ENCODE measurements at regions not wholly inside any gene's neighbourhood (a gene's known extent, or its start where the extent isn't known, plus 50 kb on each side); places are given as distances from the start of the nearest gene placed in this dataset.
A peak's percentile ranks its signal among the peaks of the same experiment; 100 is the strongest.

DNA sequence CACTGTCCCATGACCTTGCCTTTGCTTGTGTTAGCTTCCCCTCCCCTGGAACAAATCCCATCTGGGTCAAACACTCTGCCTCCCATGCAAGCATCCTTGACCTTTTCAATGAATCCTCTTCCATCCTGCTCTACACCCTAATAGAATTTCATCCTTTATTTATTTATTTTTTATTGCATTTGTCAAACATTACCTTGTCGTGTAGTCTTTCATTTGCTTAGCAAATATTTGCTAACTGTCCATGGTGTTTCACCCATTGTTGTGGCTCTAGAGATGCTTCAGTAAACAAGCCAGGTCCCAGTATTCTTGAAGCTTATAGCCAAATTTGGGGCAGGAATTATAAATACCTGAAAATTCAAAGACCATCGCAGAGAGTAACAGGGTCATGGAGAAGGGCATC lies 51.0 kb upstream of the MRTFB start (continued):
- TF ChIP-seq ZNF878 (CRISPR knock-in tag; IDR thresholded peaks at IDR 0.05) (peak; percentile 20; the same call in 1 of the 2 replicates), MAF1 (CRISPR knock-in tag; IDR thresholded peaks at IDR 0.05; ENCODE audit: borderline replicate concordance) (no peak), NR2F2 (IDR thresholded peaks at IDR 0.05; ENCODE audit: borderline replicate concordance, low read depth) (peak; percentile 36; the same call in 1 of the 2 replicates), TARDBP (CRISPR knock-in tag; IDR thresholded peaks at IDR 0.05) (no peak), IKZF4 (CRISPR knock-in tag; IDR thresholded peaks at IDR 0.05; ENCODE audit: borderline replicate concordance, low read depth, not compliant biosample characterization) (no peak), SOX5 (CRISPR knock-in tag; IDR thresholded peaks at IDR 0.05; ENCODE audit: borderline replicate concordance) (peak; percentile 97), ZNF564 (CRISPR knock-in tag; IDR thresholded peaks at IDR 0.05) (no peak), SOX6 (IDR thresholded peaks at IDR 0.05) (no peak), SOX6 (CRISPR knock-in tag; IDR thresholded peaks at IDR 0.05) (peak; percentile 98), ZNF343 (CRISPR knock-in tag; IDR thresholded peaks at IDR 0.05) (no peak), ZNF652 (CRISPR knock-in tag; IDR thresholded peaks at IDR 0.05; ENCODE audit: borderline replicate concordance, low read depth) (no peak), TCF7 (IDR thresholded peaks at IDR 0.05; ENCODE audit: low read depth) (0 out of 2 replicates have a peak, but pooled peaks have one; percentile 22), NCOA2 (CRISPR knock-in tag; IDR thresholded peaks at IDR 0.05) (peak; percentile 59; the same call in 1 of the 2 replicates), GATAD2A (CRISPR knock-in tag; IDR thresholded peaks at IDR 0.05) (peak; percentile 80), CEBPG (CRISPR knock-in tag; IDR thresholded peaks at IDR 0.05) (no peak), SIX4 (CRISPR knock-in tag; IDR thresholded peaks at IDR 0.05) (peak; percentile 69)
- TF ChIP-seq, protein P1, sequence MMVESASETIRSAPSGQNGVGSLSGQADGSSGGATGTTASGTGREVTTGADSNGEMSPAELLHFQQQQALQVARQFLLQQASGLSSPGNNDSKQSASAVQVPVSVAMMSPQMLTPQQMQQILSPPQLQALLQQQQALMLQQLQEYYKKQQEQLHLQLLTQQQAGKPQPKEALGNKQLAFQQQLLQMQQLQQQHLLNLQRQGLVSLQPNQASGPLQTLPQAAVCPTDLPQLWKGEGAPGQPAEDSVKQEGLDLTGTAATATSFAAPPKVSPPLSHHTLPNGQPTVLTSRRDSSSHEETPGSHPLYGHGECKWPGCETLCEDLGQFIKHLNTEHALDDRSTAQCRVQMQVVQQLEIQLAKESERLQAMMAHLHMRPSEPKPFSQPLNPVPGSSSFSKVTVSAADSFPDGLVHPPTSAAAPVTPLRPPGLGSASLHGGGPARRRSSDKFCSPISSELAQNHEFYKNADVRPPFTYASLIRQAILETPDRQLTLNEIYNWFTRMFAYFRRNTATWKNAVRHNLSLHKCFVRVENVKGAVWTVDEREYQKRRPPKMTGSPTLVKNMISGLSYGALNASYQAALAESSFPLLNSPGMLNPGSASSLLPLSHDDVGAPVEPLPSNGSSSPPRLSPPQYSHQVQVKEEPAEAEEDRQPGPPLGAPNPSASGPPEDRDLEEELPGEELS (CRISPR knock-in tag; IDR thresholded peaks at IDR 0.05), result 0 out of 2 replicates have a peak, but pooled peaks have one; percentile 51
- TF ChIP-seq, protein P2, sequence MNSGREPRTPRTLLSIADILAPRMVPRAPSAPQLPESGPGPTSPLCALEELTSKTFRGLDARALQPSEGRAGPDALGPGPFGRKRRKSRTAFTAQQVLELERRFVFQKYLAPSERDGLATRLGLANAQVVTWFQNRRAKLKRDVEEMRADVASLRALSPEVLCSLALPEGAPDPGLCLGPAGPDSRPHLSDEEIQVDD (CRISPR knock-in tag; IDR thresholded peaks at IDR 0.05; ENCODE audit: borderline replicate concordance), result no peak
- TF ChIP-seq, protein P3, sequence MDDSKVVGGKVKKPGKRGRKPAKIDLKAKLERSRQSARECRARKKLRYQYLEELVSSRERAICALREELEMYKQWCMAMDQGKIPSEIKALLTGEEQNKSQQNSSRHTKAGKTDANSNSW (CRISPR knock-in tag; IDR thresholded peaks at IDR 0.05; ENCODE audit: borderline replicate concordance), result no peak
- TF ChIP-seq, protein P4, sequence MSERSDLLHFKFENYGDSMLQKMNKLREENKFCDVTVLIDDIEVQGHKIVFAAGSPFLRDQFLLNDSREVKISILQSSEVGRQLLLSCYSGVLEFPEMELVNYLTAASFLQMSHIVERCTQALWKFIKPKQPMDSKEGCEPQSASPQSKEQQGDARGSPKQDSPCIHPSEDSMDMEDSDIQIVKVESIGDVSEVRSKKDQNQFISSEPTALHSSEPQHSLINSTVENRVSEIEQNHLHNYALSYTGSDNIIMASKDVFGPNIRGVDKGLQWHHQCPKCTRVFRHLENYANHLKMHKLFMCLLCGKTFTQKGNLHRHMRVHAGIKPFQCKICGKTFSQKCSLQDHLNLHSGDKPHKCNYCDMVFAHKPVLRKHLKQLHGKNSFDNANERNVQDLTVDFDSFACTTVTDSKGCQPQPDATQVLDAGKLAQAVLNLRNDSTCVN (CRISPR knock-in tag; IDR thresholded peaks at IDR 0.05; ENCODE audit: borderline replicate concordance), result peak; percentile 78; the same call in 1 of the 2 replicates
- TF ChIP-seq, protein P5, sequence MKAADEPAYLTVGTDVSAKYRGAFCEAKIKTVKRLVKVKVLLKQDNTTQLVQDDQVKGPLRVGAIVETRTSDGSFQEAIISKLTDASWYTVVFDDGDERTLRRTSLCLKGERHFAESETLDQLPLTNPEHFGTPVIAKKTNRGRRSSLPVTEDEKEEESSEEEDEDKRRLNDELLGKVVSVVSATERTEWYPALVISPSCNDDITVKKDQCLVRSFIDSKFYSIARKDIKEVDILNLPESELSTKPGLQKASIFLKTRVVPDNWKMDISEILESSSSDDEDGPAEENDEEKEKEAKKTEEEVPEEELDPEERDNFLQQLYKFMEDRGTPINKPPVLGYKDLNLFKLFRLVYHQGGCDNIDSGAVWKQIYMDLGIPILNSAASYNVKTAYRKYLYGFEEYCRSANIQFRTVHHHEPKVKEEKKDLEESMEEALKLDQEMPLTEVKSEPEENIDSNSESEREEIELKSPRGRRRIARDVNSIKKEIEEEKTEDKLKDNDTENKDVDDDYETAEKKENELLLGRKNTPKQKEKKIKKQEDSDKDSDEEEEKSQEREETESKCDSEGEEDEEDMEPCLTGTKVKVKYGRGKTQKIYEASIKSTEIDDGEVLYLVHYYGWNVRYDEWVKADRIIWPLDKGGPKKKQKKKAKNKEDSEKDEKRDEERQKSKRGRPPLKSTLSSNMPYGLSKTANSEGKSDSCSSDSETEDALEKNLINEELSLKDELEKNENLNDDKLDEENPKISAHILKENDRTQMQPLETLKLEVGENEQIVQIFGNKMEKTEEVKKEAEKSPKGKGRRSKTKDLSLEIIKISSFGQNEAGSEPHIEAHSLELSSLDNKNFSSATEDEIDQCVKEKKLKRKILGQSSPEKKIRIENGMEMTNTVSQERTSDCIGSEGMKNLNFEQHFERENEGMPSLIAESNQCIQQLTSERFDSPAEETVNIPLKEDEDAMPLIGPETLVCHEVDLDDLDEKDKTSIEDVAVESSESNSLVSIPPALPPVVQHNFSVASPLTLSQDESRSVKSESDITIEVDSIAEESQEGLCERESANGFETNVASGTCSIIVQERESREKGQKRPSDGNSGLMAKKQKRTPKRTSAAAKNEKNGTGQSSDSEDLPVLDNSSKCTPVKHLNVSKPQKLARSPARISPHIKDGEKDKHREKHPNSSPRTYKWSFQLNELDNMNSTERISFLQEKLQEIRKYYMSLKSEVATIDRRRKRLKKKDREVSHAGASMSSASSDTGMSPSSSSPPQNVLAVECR (CRISPR knock-in tag; IDR thresholded peaks at IDR 0.05; ENCODE audit: borderline replicate concordance), result 0 out of 2 replicates have a peak, but pooled peaks have one; percentile 21
- TF ChIP-seq, protein P6, sequence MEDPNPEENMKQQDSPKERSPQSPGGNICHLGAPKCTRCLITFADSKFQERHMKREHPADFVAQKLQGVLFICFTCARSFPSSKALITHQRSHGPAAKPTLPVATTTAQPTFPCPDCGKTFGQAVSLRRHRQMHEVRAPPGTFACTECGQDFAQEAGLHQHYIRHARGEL (CRISPR knock-in tag; IDR thresholded peaks at IDR 0.05), result no peak
- TF ChIP-seq, protein P7, sequence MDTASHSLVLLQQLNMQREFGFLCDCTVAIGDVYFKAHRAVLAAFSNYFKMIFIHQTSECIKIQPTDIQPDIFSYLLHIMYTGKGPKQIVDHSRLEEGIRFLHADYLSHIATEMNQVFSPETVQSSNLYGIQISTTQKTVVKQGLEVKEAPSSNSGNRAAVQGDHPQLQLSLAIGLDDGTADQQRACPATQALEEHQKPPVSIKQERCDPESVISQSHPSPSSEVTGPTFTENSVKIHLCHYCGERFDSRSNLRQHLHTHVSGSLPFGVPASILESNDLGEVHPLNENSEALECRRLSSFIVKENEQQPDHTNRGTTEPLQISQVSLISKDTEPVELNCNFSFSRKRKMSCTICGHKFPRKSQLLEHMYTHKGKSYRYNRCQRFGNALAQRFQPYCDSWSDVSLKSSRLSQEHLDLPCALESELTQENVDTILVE (CRISPR knock-in tag; IDR thresholded peaks at IDR 0.05), result 0 out of 2 replicates have a peak, but pooled peaks have one; percentile 28
